GM23338 (cell line): ENCODE measurements at regions not wholly inside any gene's neighbourhood (a gene's known extent, or its start where the extent isn't known, plus 50 kb on each side); places are given as distances from the start of the nearest gene placed in this dataset.
A peak's percentile ranks its signal among the peaks of the same experiment; 100 is the strongest.

Experiments used
- ATAC-seq: fragments of 200-7000 bp; cut with Tn5 transposase; 3 replicates; pipeline ENCODE4 v1.9.1; 2020
- DNase-seq: peaks from one replicate; pipeline ENCODE4 v3.0.0-alpha.2; 2015; ENCODE audit warnings: low spot score
- H2AFZ ChIP-seq: fragments of 200-600 bp; sonication (generic); 2 replicates; pipeline ENCODE4 v1.8.0; 2016; ENCODE audit warnings: antibody characterized with exemption, mild to moderate bottlenecking, moderate library complexity
- H3F3A ChIP-seq: fragments of 200-600 bp; sonication (generic); replicated peaks from 2 replicates; pipeline ENCODE4 v1.8.0; 2017; ENCODE audit warnings: antibody characterized with exemption, mixed run types, low read depth
- H3K27ac ChIP-seq: fragments of 200-600 bp; sonication (generic); 2 replicates; pipeline ENCODE4 v1.6.1; 2016; ENCODE audit warnings: low read depth
- H3K27me3 ChIP-seq: fragments of 200-600 bp; sonication (generic); 2 replicates; pipeline ENCODE4 v1.8.0; 2016; ENCODE audit warnings: mild to moderate bottlenecking, mixed run types, moderate library complexity; ENCODE audit not compliant: insufficient read depth
- H3K36me3 ChIP-seq: fragments of 200-600 bp; sonication (generic); 2 replicates; pipeline ENCODE4 v1.8.0; 2016; ENCODE audit warnings: mild to moderate bottlenecking; ENCODE audit not compliant: insufficient read depth
- H3K4me1 ChIP-seq: fragments of 200-600 bp; sonication (generic); 2 replicates; pipeline ENCODE4 v1.8.0; 2016; ENCODE audit warnings: mild to moderate bottlenecking, moderate library complexity; ENCODE audit not compliant: insufficient read depth
- H3K4me2 ChIP-seq: fragments of 200-600 bp; sonication (generic); 2 replicates; pipeline ENCODE4 v1.7.1; 2017; ENCODE audit warnings: mixed run types
- H3K4me3 ChIP-seq: fragments of 200-600 bp; sonication (generic); 2 replicates; pipeline ENCODE4 v1.6.1; 2016; ENCODE audit warnings: mixed run types
- H3K79me2 ChIP-seq: fragments of 200-600 bp; sonication (generic); replicated peaks from 2 replicates; pipeline ENCODE4 v1.8.0; 2017; ENCODE audit warnings: mild to moderate bottlenecking; ENCODE audit not compliant: insufficient read depth
- H3K9me2 ChIP-seq: fragments of 200-600 bp; sonication (generic); 2 replicates; pipeline ENCODE4 v1.8.0; 2017; ENCODE audit not compliant: insufficient read depth
- H4K20me1 ChIP-seq: fragments of 200-600 bp; sonication (generic); replicated peaks from 2 replicates; pipeline ENCODE4 v1.8.0; 2017; ENCODE audit warnings: mild to moderate bottlenecking; ENCODE audit not compliant: insufficient read depth
- H3K27ac Mint-ChIP-seq: 2 replicates; pipeline ENCODE4 v1.8.0; 2020; ENCODE audit warnings: inconsistent platforms, mild to moderate bottlenecking, moderate library complexity, mixed read lengths
- H3K27me3 Mint-ChIP-seq: 3 replicates; pipeline ENCODE4 v1.8.0; 2022; ENCODE audit warnings: low read depth, mild to moderate bottlenecking, moderate library complexity, mixed read lengths, inconsistent platforms; ENCODE audit not compliant: insufficient read depth, poor library complexity
- H3K36me3 Mint-ChIP-seq: 3 replicates; pipeline ENCODE4 v1.8.0; 2021; ENCODE audit warnings: low read depth, mild to moderate bottlenecking, inconsistent platforms, moderate library complexity, mixed read lengths
- H3K4me1 Mint-ChIP-seq: 3 replicates; pipeline ENCODE4 v1.8.0; 2020; ENCODE audit warnings: mild to moderate bottlenecking, inconsistent platforms, mixed read lengths
- H3K4me3 Mint-ChIP-seq: 3 replicates; pipeline ENCODE4 v1.8.0; 2021; ENCODE audit warnings: moderate library complexity, mild to moderate bottlenecking, inconsistent platforms, mixed read lengths
- H3K9me3 Mint-ChIP-seq: 3 replicates; pipeline ENCODE4 v1.8.0; 2020; ENCODE audit warnings: moderate library complexity, mild to moderate bottlenecking, inconsistent platforms, mixed read lengths
- CREB1 ChIP-seq: fragments of 250-450 bp; sonication (Bioruptor Pico); IDR thresholded peaks from 2 replicates; pipeline ENCODE4 v1.5.0; 2020; ENCODE audit warnings: low read depth, mild to moderate bottlenecking, moderate library complexity
- EZH2 ChIP-seq: fragments of 200-600 bp; sonication (generic); IDR thresholded peaks from one replicate; pipeline ENCODE4 v1.8.0; 2017; ENCODE audit warnings: antibody characterized with exemption, mild to moderate bottlenecking, low read depth; ENCODE audit not compliant: unreplicated experiment
- EZH2phosphoT487 ChIP-seq: fragments of 200-600 bp; sonication (generic); IDR thresholded peaks from one replicate; pipeline ENCODE4 v1.8.1; 2018; ENCODE audit warnings: antibody characterized with exemption; ENCODE audit not compliant: unreplicated experiment
- NANOG ChIP-seq: IDR thresholded peaks from 2 replicates; pipeline ENCODE4 v1.6.1; 2016; ENCODE audit warnings: antibody characterized with exemption, borderline replicate concordance
- ZNF114 ChIP-seq: fragments of 250-450 bp; sonication (Bioruptor Pico); IDR thresholded peaks from 2 replicates; pipeline ENCODE4 v1.5.0; 2020; ENCODE audit warnings: mild to moderate bottlenecking, moderate library complexity
- ZNF331 ChIP-seq: fragments of 250-450 bp; sonication (Bioruptor Pico); IDR thresholded peaks from 2 replicates; pipeline ENCODE4 v1.5.0; 2020; ENCODE audit warnings: low read depth, mild to moderate bottlenecking, moderate library complexity
- TF ChIP-seq, protein P1 (sequence below): IDR thresholded peaks from 2 replicates; pipeline ENCODE4 v1.6.1; 2016; ENCODE audit warnings: antibody characterized with exemption
- TF ChIP-seq, protein P2 (sequence below), 2 experiments: fragments of 200-600 bp in 1 of 2; sonication (generic) in 1 of 2; conservative IDR thresholded peaks; 2 replicates each; pipeline versions ENCODE4 v1.5.1 to v1.6.1; 2016 to 2017; ENCODE audit warnings: antibody characterized with exemption in 2 of 2, low read depth in 2 of 2, mild to moderate bottlenecking in 2 of 2, moderate library complexity in 1 of 2
- TF ChIP-seq, protein P3 (sequence below): fragments of 250-450 bp; sonication (Bioruptor Pico); IDR thresholded peaks from 2 replicates; pipeline ENCODE4 v1.5.0; 2020; ENCODE audit warnings: mild to moderate bottlenecking, moderate library complexity
- TF ChIP-seq, protein P4 (sequence below): IDR thresholded peaks from one replicate; pipeline ENCODE4 v1.6.1; 2018; ENCODE audit warnings: antibody characterized with exemption; ENCODE audit not compliant: unreplicated experiment

DNA sequence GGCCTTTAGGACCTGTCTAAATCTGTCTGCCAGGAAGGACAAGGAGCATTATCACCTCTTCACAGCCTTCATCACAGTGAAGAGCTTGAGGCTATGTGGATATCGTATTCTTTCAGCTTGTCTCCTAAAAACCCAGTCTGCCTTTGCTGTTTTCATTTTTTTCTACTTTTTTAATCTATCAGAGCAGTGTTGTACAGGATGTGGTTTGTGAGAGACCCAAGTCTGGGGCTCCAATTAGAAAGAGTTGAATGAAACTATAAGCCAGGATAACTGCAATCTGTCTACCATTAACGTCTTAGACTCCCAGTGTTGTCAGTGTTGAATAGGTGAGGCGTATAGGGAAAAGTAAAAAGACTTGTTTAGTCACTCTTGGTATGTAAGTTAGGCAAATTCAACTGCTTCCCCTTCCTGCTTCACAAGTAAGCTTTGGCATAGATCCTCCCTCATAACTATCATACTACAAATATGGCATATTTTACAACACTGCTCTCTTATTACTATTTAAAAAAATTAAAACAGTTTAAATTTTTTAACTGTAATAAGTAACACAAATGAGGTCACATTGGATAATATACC is 1225.8 kb upstream of the PRMT6 start:
- ATAC-seq = no peak
- Histone ChIP-seq H3K4me2 (no peak overlapping the region), H3F3A (no peaks in the 10 kb centered on the region), H3K27ac (no peak overlapping the region), H3K27me3 (no peaks in the 10 kb centered on the region), H3K4me1 (no peaks in the 10 kb centered on the region), H3K36me3 (no peaks in the 10 kb centered on the region), H4K20me1 (no peaks in the 10 kb centered on the region), H2AFZ (peak overlapping the region; percentile 39; the same call in 1 of the 2 replicates), H3K4me3 (no peak overlapping the region), H3K9me2 (no peaks in the 10 kb centered on the region), H3K79me2 (no peaks in the 10 kb centered on the region)
- TF ChIP-seq, protein P1, sequence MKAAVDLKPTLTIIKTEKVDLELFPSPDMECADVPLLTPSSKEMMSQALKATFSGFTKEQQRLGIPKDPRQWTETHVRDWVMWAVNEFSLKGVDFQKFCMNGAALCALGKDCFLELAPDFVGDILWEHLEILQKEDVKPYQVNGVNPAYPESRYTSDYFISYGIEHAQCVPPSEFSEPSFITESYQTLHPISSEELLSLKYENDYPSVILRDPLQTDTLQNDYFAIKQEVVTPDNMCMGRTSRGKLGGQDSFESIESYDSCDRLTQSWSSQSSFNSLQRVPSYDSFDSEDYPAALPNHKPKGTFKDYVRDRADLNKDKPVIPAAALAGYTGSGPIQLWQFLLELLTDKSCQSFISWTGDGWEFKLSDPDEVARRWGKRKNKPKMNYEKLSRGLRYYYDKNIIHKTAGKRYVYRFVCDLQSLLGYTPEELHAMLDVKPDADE = no peak
- TF ChIP-seq CREB1 (CRISPR knock-in tag) = no peak
- no peak for TF ChIP-seq EZH2
- no peak for TF ChIP-seq NANOG
- no peak for TF ChIP-seq EZH2phosphoT487
- no peak for TF ChIP-seq ZNF114 (CRISPR knock-in tag)
- TF ChIP-seq, protein P2, sequence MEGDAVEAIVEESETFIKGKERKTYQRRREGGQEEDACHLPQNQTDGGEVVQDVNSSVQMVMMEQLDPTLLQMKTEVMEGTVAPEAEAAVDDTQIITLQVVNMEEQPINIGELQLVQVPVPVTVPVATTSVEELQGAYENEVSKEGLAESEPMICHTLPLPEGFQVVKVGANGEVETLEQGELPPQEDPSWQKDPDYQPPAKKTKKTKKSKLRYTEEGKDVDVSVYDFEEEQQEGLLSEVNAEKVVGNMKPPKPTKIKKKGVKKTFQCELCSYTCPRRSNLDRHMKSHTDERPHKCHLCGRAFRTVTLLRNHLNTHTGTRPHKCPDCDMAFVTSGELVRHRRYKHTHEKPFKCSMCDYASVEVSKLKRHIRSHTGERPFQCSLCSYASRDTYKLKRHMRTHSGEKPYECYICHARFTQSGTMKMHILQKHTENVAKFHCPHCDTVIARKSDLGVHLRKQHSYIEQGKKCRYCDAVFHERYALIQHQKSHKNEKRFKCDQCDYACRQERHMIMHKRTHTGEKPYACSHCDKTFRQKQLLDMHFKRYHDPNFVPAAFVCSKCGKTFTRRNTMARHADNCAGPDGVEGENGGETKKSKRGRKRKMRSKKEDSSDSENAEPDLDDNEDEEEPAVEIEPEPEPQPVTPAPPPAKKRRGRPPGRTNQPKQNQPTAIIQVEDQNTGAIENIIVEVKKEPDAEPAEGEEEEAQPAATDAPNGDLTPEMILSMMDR (conservative IDR thresholded peaks at IDR 0.05; ENCODE audit: low read depth in 2 of 2) = no peak
- no peak for TF ChIP-seq ZNF331 (CRISPR knock-in tag)
- TF ChIP-seq, protein P3, sequence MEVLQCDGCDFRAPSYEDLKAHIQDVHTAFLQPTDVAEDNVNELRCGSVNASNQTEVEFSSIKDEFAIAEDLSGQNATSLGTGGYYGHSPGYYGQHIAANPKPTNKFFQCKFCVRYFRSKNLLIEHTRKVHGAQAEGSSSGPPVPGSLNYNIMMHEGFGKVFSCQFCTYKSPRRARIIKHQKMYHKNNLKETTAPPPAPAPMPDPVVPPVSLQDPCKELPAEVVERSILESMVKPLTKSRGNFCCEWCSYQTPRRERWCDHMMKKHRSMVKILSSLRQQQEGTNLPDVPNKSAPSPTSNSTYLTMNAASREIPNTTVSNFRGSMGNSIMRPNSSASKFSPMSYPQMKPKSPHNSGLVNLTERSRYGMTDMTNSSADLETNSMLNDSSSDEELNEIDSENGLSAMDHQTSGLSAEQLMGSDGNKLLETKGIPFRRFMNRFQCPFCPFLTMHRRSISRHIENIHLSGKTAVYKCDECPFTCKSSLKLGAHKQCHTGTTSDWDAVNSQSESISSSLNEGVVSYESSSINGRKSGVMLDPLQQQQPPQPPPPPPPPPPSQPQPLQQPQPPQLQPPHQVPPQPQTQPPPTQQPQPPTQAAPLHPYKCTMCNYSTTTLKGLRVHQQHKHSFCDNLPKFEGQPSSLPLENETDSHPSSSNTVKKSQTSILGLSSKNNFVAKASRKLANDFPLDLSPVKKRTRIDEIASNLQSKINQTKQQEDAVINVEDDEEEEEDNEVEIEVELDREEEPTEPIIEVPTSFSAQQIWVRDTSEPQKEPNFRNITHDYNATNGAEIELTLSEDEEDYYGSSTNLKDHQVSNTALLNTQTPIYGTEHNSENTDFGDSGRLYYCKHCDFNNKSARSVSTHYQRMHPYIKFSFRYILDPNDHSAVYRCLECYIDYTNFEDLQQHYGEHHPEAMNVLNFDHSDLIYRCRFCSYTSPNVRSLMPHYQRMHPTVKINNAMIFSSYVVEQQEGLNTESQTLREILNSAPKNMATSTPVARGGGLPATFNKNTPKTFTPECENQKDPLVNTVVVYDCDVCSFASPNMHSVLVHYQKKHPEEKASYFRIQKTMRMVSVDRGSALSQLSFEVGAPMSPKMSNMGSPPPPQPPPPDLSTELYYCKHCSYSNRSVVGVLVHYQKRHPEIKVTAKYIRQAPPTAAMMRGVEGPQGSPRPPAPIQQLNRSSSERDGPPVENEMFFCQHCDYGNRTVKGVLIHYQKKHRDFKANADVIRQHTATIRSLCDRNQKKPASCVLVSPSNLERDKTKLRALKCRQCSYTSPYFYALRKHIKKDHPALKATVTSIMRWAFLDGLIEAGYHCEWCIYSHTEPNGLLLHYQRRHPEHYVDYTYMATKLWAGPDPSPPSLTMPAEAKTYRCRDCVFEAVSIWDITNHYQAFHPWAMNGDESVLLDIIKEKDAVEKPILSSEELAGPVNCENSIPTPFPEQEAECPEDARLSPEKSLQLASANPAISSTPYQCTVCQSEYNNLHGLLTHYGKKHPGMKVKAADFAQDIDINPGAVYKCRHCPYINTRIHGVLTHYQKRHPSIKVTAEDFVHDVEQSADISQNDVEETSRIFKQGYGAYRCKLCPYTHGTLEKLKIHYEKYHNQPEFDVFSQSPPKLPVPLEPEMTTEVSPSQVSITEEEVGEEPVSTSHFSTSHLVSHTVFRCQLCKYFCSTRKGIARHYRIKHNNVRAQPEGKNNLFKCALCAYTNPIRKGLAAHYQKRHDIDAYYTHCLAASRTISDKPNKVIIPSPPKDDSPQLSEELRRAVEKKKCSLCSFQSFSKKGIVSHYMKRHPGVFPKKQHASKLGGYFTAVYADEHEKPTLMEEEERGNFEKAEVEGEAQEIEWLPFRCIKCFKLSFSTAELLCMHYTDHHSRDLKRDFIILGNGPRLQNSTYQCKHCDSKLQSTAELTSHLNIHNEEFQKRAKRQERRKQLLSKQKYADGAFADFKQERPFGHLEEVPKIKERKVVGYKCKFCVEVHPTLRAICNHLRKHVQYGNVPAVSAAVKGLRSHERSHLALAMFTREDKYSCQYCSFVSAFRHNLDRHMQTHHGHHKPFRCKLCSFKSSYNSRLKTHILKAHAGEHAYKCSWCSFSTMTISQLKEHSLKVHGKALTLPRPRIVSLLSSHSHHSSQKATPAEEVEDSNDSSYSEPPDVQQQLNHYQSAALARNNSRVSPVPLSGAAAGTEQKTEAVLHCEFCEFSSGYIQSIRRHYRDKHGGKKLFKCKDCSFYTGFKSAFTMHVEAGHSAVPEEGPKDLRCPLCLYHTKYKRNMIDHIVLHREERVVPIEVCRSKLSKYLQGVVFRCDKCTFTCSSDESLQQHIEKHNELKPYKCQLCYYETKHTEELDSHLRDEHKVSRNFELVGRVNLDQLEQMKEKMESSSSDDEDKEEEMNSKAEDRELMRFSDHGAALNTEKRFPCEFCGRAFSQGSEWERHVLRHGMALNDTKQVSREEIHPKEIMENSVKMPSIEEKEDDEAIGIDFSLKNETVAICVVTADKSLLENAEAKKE (CRISPR knock-in tag) = no peak
- TF ChIP-seq, protein P4, sequence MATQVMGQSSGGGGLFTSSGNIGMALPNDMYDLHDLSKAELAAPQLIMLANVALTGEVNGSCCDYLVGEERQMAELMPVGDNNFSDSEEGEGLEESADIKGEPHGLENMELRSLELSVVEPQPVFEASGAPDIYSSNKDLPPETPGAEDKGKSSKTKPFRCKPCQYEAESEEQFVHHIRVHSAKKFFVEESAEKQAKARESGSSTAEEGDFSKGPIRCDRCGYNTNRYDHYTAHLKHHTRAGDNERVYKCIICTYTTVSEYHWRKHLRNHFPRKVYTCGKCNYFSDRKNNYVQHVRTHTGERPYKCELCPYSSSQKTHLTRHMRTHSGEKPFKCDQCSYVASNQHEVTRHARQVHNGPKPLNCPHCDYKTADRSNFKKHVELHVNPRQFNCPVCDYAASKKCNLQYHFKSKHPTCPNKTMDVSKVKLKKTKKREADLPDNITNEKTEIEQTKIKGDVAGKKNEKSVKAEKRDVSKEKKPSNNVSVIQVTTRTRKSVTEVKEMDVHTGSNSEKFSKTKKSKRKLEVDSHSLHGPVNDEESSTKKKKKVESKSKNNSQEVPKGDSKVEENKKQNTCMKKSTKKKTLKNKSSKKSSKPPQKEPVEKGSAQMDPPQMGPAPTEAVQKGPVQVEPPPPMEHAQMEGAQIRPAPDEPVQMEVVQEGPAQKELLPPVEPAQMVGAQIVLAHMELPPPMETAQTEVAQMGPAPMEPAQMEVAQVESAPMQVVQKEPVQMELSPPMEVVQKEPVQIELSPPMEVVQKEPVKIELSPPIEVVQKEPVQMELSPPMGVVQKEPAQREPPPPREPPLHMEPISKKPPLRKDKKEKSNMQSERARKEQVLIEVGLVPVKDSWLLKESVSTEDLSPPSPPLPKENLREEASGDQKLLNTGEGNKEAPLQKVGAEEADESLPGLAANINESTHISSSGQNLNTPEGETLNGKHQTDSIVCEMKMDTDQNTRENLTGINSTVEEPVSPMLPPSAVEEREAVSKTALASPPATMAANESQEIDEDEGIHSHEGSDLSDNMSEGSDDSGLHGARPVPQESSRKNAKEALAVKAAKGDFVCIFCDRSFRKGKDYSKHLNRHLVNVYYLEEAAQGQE = no peak
- Mint-ChIP-seq H3K27ac (no peak overlapping the region), H3K9me3 (no peaks in the 10 kb centered on the region), H3K27me3 (no peaks in the 10 kb centered on the region), H3K4me3 (no peak overlapping the region), H3K36me3 (no peaks in the 10 kb centered on the region), H3K4me1 (no peaks in the 10 kb centered on the region)
- DNase-seq = no peak
